ENCODE measurements at regions not wholly inside any gene's neighbourhood (a gene's known extent, or its start where the extent isn't known, plus 50 kb on each side); places are given as distances from the start of the nearest gene placed in this dataset.

- TF ChIP-seq CTCF (IDR thresholded peaks at IDR 0.05; ENCODE audit: insufficient read depth, low read length), result no peak
- TF ChIP-seq POLR2AphosphoS5 (IDR thresholded peaks at IDR 0.05; ENCODE audit: low read depth), result no peak
- TF ChIP-seq REST (IDR thresholded peaks at IDR 0.05; ENCODE audit: insufficient replicate concordance, low read depth), result no peak
- TF ChIP-seq SPI1 (IDR thresholded peaks at IDR 0.05; ENCODE audit: borderline replicate concordance, low read depth), result no peak
Measured at GRCh38 chr15:93241696-93242585, 152.9 kb upstream of the RGMA start.

Measured in HL-60 (cell line).